ENCODE measurements at regions not wholly inside any gene's neighbourhood (a gene's known extent, or its start where the extent isn't known, plus 50 kb on each side); places are given as distances from the start of the nearest gene placed in this dataset.
"Not testable (repeated sequence)": the region's sequence is repeated elsewhere in the genome, so short reads cannot be mapped to it uniquely, and the experiment has no call there.

DNA sequence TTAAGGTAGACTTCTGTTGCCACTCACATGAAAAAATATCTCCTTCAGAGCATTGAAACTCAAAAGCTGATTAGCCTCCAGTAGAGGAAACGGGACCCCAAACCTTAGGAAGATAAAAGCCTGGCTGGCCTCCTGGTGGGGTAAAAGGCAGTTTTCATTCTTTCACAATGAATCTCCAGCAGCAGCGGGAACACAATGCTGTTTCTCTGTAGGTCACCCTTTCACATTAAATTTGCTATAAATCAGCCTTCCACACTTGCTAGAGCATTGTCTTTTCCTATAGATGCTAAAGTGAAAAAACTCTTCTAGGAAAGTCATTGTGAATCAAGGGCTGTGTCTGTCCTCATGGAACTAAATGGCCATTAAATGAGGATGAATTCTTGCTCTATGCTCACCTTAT is 207.3 kb upstream of the MAGEB2 start:
- in situ Hi-C loops (cut with MboI; ENCODE audit: low sequenced_read_pairs), result no loop called here
- H3K4me1 ChIP-seq, result no peaks in the 10 kb centered on the region
- H3K36me3 ChIP-seq (replicated peaks), result no peaks in the 10 kb centered on the region
- H3K9me3 ChIP-seq, result no peaks in the 10 kb centered on the region
- H3K27me3 ChIP-seq (ENCODE audit: low read depth), result no peaks in the 10 kb centered on the region
- H3K4me3 ChIP-seq, result no peak overlapping the region
- no peak for DNase-seq (ENCODE audit: low spot score in 2 of 2)

DNA sequence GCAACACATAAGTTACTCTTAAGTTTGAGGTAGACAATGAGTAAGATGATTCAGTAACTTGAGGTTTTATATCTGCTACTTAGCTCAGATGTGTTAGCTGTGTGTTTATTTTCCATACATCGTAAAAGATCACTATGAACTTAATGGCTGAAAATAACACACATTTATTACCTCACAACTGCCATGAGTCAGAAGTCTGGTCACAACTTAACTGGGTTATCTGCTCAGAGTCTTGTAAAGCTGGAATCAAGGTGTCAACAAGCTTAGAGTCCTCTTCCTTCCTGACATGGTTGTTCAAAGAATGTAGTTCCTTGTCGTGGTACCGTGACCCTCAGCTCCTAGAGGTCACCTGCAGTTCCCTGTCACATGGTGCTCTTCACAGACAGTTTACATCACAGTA is 204.9 kb upstream of the MAGEB2 start:
- H3K27me3 ChIP-seq (ENCODE audit: low read depth), result no peaks in the 10 kb centered on the region

DNA sequence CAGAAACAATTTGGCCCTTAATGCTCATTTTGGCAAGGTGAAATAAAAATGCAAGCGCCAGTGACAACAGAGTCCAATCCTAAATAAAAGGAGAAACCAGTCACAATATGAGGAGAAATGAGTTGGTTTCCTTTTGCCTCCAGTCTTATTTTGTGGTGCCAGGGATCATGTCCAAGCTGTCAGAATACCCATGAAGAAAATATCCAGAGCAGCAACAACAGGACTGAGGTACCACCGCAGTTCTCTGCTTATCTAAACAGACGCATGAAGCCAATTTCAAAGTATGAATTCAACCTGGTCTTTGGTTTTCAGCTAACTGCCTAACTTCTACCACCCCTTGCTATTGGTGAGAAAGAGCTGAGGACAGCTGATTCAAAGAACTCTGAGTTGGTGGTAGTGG is 199.9 kb upstream of the MAGEB2 start:
- no peaks in the 10 kb centered on the region for H3K9me3 ChIP-seq
- no peak overlapping the region for H3K4me3 ChIP-seq
- H3K4me1 ChIP-seq, result no peaks in the 10 kb centered on the region
- no peaks in the 10 kb centered on the region for H3K27me3 ChIP-seq (ENCODE audit: low read depth)
- no peak for DNase-seq (ENCODE audit: low spot score in 2 of 2)
- in situ Hi-C loops (cut with MboI; ENCODE audit: low sequenced_read_pairs), result no loop called here
- H3K36me3 ChIP-seq (replicated peaks), result no peaks in the 10 kb centered on the region

More for the DNA sequence above, 204.9 kb upstream of the MAGEB2 start:
- in situ Hi-C loops (cut with MboI; ENCODE audit: low sequenced_read_pairs), result no loop called here
- H3K4me3 ChIP-seq, result no peak overlapping the region
- no peaks in the 10 kb centered on the region for H3K9me3 ChIP-seq
- DNase-seq (ENCODE audit: low spot score in 2 of 2), result no peak
- H3K4me1 ChIP-seq, result no peaks in the 10 kb centered on the region
- no peaks in the 10 kb centered on the region for H3K36me3 ChIP-seq (replicated peaks)

- Histone ChIP-seq H3K4me1 (peaks cover 9% of the 10 kb centered on the region; the same call in 1 of the 2 replicates), H3K4me3 (no peak overlapping the region), H3K27me3 (ENCODE audit: low read depth) (no peaks in the 10 kb centered on the region), H3K9me3 (no peaks in the 10 kb centered on the region), H3K36me3 (replicated peaks) (no peaks in the 10 kb centered on the region)
- in situ Hi-C loops (cut with MboI; ENCODE audit: low sequenced_read_pairs), result no loop called here
- DNase-seq (ENCODE audit: low spot score in 2 of 2), result peak; percentile 38 to 67
Measured at GRCh38 chrX:30027636-30028035, 187.7 kb upstream of the MAGEB2 start.

- H3K4me3 ChIP-seq; H3K36me3 ChIP-seq (replicated peaks); H3K4me1 ChIP-seq; H3K9me3 ChIP-seq; DNase-seq (ENCODE audit: low spot score in 2 of 2); in situ Hi-C loops (cut with MboI; ENCODE audit: low sequenced_read_pairs); H3K27me3 ChIP-seq (ENCODE audit: low read depth): not testable (repeated sequence)
Measured at GRCh38 chrX:30036406-30036805, 179.0 kb upstream of the MAGEB2 start.

DNA sequence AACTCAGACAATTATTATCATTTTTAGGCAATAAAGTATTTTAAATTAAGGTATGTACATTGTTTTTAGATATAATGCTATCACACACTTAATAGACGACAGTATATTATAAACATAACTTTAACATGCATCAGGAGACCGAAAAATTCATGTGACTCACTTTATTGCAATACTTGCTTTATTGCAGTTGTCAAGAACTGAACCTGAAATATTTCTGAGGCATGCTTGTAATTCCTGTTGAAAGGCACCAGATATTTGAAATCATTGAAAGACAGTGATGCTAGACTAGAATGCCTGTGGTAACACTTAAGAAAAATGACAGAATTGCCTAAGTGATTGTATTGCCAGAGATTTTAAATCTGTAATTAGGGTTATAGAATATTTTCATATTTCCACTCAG is 175.6 kb upstream of the MAGEB2 start:
- no peak for DNase-seq (ENCODE audit: low spot score in 2 of 2)
- Histone ChIP-seq H3K36me3 (replicated peaks) (no peaks in the 10 kb centered on the region), H3K4me1 (no peaks in the 10 kb centered on the region), H3K9me3 (0 out of 2 replicates have a peak, but pooled peaks cover 2% of the 10 kb centered on the region), H3K27me3 (ENCODE audit: low read depth) (no peaks in the 10 kb centered on the region), H3K4me3 (no peak overlapping the region)
- in situ Hi-C loops (cut with MboI; ENCODE audit: low sequenced_read_pairs), result no loop called here

- in situ Hi-C loops (cut with MboI; ENCODE audit: low sequenced_read_pairs), result no loop called here
- no peaks in the 10 kb centered on the region for H3K9me3 ChIP-seq
- peaks cover 3% of the 10 kb centered on the region; the same call in 1 of the 2 replicates for H3K4me1 ChIP-seq
- peak; percentile 53 to 57 for DNase-seq (ENCODE audit: low spot score in 2 of 2)
- no peaks in the 10 kb centered on the region for H3K27me3 ChIP-seq (ENCODE audit: low read depth)
- H3K36me3 ChIP-seq (replicated peaks), result no peaks in the 10 kb centered on the region
- no peak overlapping the region for H3K4me3 ChIP-seq
Measured at GRCh38 chrX:30060718-30061117, 154.6 kb upstream of the MAGEB2 start.

DNA sequence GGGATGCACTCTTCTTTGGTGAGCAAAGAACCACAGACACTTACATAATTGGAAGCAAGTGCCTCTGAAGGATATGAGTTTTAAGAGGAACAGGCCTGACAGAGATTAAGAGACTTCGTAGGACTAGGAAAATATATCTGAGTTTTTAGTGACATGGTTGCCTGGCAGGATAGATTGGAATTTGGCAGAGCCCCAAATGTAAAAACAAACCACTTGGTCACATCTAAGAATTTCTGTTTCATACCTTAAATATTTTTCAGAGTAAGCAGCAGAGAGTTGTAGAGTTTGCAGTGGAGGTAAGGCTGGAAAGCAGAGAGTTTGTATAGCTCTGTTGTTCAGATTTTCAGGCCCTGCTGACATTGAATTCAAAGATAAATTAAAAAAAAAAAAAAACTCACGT is 150.1 kb upstream of the MAGEB2 start:
- in situ Hi-C loops (cut with MboI; ENCODE audit: low sequenced_read_pairs), result no loop called here
- Histone ChIP-seq H3K4me3 (no peak overlapping the region), H3K36me3 (replicated peaks) (no peaks in the 10 kb centered on the region), H3K9me3 (no peaks in the 10 kb centered on the region), H3K27me3 (ENCODE audit: low read depth) (no peaks in the 10 kb centered on the region), H3K4me1 (no peaks in the 10 kb centered on the region; the same call in 1 of the 2 replicates)
- DNase-seq (ENCODE audit: low spot score in 2 of 2), result no peak

- H3K4me3 ChIP-seq, result no peak overlapping the region
- H3K9me3 ChIP-seq, result no peaks in the 10 kb centered on the region
- H3K4me1 ChIP-seq, result no peaks in the 10 kb centered on the region
- H3K27me3 ChIP-seq (ENCODE audit: low read depth), result no peaks in the 10 kb centered on the region
- DNase-seq (ENCODE audit: low spot score in 2 of 2), result no peak
- in situ Hi-C loops (cut with MboI; ENCODE audit: low sequenced_read_pairs), result no loop called here
- no peaks in the 10 kb centered on the region for H3K36me3 ChIP-seq (replicated peaks)
Measured at GRCh38 chrX:30067677-30068076, 147.7 kb upstream of the MAGEB2 start.

DNA sequence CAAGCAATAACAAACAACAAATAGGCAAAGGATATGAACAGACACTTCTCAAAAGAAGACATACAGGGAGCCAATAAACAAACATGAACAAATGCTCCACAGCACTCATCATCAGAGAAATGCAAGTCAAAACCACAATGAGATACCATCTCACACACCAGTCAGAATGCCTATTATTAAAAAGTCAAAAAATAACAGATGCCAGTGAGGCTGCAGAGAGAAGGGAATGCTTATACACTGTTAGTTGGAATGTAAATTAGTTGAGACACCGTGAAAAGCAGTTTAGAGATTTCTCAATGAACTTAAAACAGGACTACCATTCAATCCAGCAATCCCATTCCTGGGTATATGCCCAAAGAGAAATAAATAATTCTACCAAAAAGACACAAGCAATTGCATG is 129.8 kb upstream of the MAGEB2 start:
- Histone ChIP-seq H3K27me3 (ENCODE audit: low read depth) (no peaks in the 10 kb centered on the region), H3K9me3 (no peaks in the 10 kb centered on the region), H3K4me1 (peaks cover 7% of the 10 kb centered on the region; the same call in 1 of the 2 replicates), H3K36me3 (replicated peaks) (no peaks in the 10 kb centered on the region), H3K4me3 (no peak overlapping the region)
- in situ Hi-C loops (cut with MboI; ENCODE audit: low sequenced_read_pairs), result no loop called here
- no peak for DNase-seq (ENCODE audit: low spot score in 2 of 2)

DNA sequence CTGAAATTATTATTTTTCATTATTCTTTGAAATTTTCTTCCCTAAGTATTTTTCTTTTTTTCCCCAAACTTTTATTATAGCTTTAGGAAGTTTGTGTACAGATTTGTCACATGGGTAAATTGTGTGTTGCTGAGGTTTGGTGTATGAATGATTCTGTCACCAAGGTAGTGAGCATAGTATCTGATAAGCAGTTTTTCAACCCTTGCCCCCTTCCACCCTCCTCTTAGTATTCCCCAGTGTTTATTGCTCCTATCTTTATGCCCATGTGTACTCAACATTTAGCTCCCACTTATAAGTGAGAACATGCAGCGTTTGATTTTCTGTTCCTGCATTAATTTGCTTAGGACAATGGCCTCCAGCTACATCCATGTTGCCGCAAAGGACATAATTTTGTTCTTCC is 103.9 kb upstream of the MAGEB2 start:
- in situ Hi-C loops (cut with MboI; ENCODE audit: low sequenced_read_pairs), result no loop called here
- H3K9me3 ChIP-seq, result no peaks in the 10 kb centered on the region

DNA sequence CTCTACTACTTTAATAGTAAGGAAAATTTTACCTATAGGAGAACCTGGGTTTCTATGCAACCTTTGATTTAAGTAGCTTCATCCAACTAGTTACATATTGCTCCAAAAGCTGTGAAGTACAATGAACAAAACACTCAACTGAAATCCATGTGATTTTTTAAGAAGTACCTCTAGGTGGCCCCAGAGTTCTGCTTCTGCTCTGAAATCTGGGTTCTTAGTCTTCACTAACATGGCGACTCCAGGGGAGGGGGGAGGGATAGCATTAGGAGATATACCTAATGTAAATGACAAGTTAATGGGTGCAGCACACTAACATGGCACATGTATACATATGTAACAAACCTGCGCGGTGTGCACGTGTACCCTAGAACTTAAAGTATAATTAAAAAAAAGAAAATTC is 73.4 kb upstream of the MAGEB2 start:
- H3K9me3 ChIP-seq, result no peaks in the 10 kb centered on the region
- no peaks in the 10 kb centered on the region for H3K27me3 ChIP-seq (ENCODE audit: low read depth)
- DNase-seq (ENCODE audit: low spot score in 2 of 2), result peak; percentile 71 to 79
- in situ Hi-C loops (cut with MboI; ENCODE audit: low sequenced_read_pairs), result loop anchor here (10.0 kb wide), 1 partner anchor 363 kb away; no protein-coding TSS in a partner anchor
- peaks cover 9% of the 10 kb centered on the region for H3K4me1 ChIP-seq
- H3K4me3 ChIP-seq, result no peak overlapping the region
- no peaks in the 10 kb centered on the region for H3K36me3 ChIP-seq (replicated peaks)

More for the DNA sequence above, 103.9 kb upstream of the MAGEB2 start:
- H3K4me1 ChIP-seq, result no peaks in the 10 kb centered on the region
- no peak overlapping the region for H3K4me3 ChIP-seq
- H3K36me3 ChIP-seq (replicated peaks), result no peaks in the 10 kb centered on the region
- DNase-seq (ENCODE audit: low spot score in 2 of 2), result no peak
- H3K27me3 ChIP-seq (ENCODE audit: low read depth), result no peaks in the 10 kb centered on the region

- Histone ChIP-seq H3K4me1 (peaks cover 9% of the 10 kb centered on the region), H3K9me3 (no peaks in the 10 kb centered on the region), H3K36me3 (replicated peaks) (no peaks in the 10 kb centered on the region), H3K4me3 (no peak overlapping the region), H3K27me3 (ENCODE audit: low read depth) (no peaks in the 10 kb centered on the region)
- no peak for DNase-seq (ENCODE audit: low spot score in 2 of 2)
- in situ Hi-C loops (cut with MboI; ENCODE audit: low sequenced_read_pairs), result loop anchor here (10.0 kb wide), 1 partner anchor 361 kb away; no protein-coding TSS in a partner anchor
Measured at GRCh38 chrX:30144221-30144620, 71.1 kb upstream of the MAGEB2 start.

DNA sequence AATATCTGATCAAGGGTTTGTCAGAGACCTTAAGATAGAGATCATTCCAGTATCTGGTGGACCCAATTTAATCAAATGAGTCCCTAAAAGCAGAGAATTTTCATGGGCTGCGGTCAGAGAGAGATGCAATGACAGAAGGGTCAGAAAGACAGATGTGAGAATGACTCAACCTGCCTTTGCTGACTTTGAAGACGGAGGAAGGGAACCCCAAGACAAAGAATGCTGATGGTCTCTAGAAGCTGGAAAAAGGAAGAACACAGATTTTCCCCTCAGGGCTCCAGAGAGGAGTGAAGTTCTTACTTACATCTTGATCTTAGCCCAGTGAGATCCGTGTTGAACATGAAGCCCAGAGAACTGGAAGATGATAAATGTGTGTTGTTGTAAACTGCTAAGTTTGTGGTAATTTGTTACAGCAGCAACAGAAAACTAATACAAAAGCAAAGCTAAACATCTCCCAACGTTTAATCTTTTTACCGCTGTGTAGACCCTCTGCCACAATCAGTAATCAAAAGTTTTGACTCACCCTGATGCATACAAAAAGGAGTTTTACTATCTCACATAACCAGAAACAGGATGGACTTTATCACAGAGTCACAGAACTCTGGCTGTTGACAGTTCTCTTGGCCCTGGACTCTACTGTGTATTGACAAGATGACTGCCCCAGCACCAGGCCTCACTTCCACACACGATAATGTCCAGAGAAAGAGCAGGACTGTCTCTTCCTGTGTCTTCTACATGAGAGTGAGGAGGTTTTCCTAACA is 70.2 kb upstream of the MAGEB2 start:
- H3K4me1 ChIP-seq, result peaks cover 9% of the 10 kb centered on the region
- no peak overlapping the region for H3K4me3 ChIP-seq
- H3K9me3 ChIP-seq, result no peaks in the 10 kb centered on the region
- no peak for DNase-seq (ENCODE audit: low spot score in 2 of 2)
- H3K36me3 ChIP-seq (replicated peaks), result no peaks in the 10 kb centered on the region
- in situ Hi-C loops (cut with MboI; ENCODE audit: low sequenced_read_pairs), result loop anchor here (10.0 kb wide), 1 partner anchor 360 kb away; no protein-coding TSS in a partner anchor
- H3K27me3 ChIP-seq (ENCODE audit: low read depth), result no peaks in the 10 kb centered on the region
